HepG2 (cell line): ENCODE measurements at regions not wholly inside any gene's neighbourhood (a gene's known extent, or its start where the extent isn't known, plus 50 kb on each side); places are given as distances from the start of the nearest gene placed in this dataset.

Experiments used
- ATAC-seq: fragments of 200-7000 bp; cut with Tn5 transposase; 3 replicates; pipeline ENCODE4 v1.9.1; 2020; ENCODE audit warnings: mild to moderate bottlenecking, moderate library complexity
- BruUV-seq: library from RNA; stranded (reverse); fragments of 400-500 nt; replicated peaks from 2 replicates; lab custom pipeline; 2021; lab: Mats Ljungman, UMichigan
- CTCF ChIA-PET: fragments of 300-600 bp; formaldehyde crosslinking; extraction: SDS; loops from one replicate; lab custom pipeline; 2021; ENCODE audit warnings: low total read pairs, inconsistent platforms, low intra/inter-chr PET ratio; lab: Yijun Ruan, JAX
- POLR2A ChIA-PET: fragments of 350-600 bp; sonication (Branson Sonifier 250); formaldehyde crosslinking; loops from one replicate; lab custom pipeline; 2020; ENCODE audit warnings: antibody characterized with exemption, inconsistent platforms; lab: Yijun Ruan, JAX
- DNase-seq: peaks from one replicate; pipeline ENCODE4 v3.0.0-alpha.2; 2015; ENCODE audit warnings: low spot score
- FAIRE-seq: peaks from 3 replicates; lab custom pipeline; 2011; peaks lifted over from hg19 to GRCh38; lab: Jason Lieb, UNC
- H2AFZ ChIP-seq: one replicate; pipeline ENCODE4 v1.6.1; 2011; ENCODE audit warnings: low read length, inconsistent platforms
- H3K27ac ChIP-seq: fragments of 300-600 bp; 3 replicates; pipeline ENCODE4 v1.8.0; 2011; ENCODE audit warnings: mixed run types, mild to moderate bottlenecking, mixed read lengths, low read length, inconsistent platforms; ENCODE audit not compliant: insufficient read depth; ENCODE audit errors: extremely low read length
- H3K27me3 ChIP-seq, 2 experiments: fragments of 200-600 bp in 1 of 2; 2 replicates in 1 of 2; 3 replicates in 1 of 2; pipeline versions ENCODE4 v1.6.0 to v1.8.0; 2011; ENCODE audit warnings: low read length in 2 of 2, mild to moderate bottlenecking in 2 of 2, moderate library complexity in 2 of 2, inconsistent platforms in 1 of 2; ENCODE audit not compliant: insufficient read depth in 2 of 2, control insufficient read depth in 1 of 2
- H3K36me3 ChIP-seq, 2 experiments: fragments of 200-600 bp in 1 of 2; replicated peaks in 1 of 2; 2 replicates in 1 of 2; 3 replicates in 1 of 2; pipeline versions ENCODE4 v1.5.1 to v1.8.0; 2011; ENCODE audit warnings: low read length in 2 of 2, inconsistent platforms in 1 of 2; ENCODE audit not compliant: insufficient read depth in 2 of 2, control insufficient read depth in 1 of 2
- H3K4me1 ChIP-seq: 2 replicates; pipeline ENCODE4 v1.5.1; 2012; ENCODE audit warnings: low read length, inconsistent platforms; ENCODE audit not compliant: insufficient read depth
- H3K4me2 ChIP-seq: 2 replicates; pipeline ENCODE4 v1.6.0; 2011; ENCODE audit warnings: low read depth, low read length, inconsistent platforms
- H3K4me3 ChIP-seq, 3 experiments: fragments of 200-600 bp in 1 of 3; sonication (generic), shearing (Covaris generic) in 1 of 3; replicated peaks in 1 of 3; 2 replicates each; pipeline ENCODE4 v1.5.1; 2011 to 2016; ENCODE audit warnings: low read length in 3 of 3, inconsistent platforms in 2 of 3, low read depth in 2 of 3, mild to moderate bottlenecking in 2 of 3, control low read depth in 1 of 3, mixed read lengths in 1 of 3; ENCODE audit not compliant: insufficient read depth in 1 of 3
- H3K79me2 ChIP-seq: one replicate; pipeline ENCODE4 v1.6.1; 2011; ENCODE audit warnings: low read length, inconsistent platforms; ENCODE audit not compliant: insufficient read depth
- H3K9ac ChIP-seq: 2 replicates; pipeline ENCODE4 v1.6.0; 2011; ENCODE audit warnings: mild to moderate bottlenecking, low read depth, low read length, inconsistent platforms; ENCODE audit not compliant: insufficient read depth
- H3K9me3 ChIP-seq: 2 replicates; pipeline ENCODE4 v1.5.1; 2012; ENCODE audit warnings: mild to moderate bottlenecking, low read length
- H4K20me1 ChIP-seq: 2 replicates; pipeline ENCODE4 v1.6.0; 2011; ENCODE audit warnings: inconsistent platforms, mild to moderate bottlenecking, low read length, moderate library complexity; ENCODE audit not compliant: insufficient read depth
- ARNT ChIP-seq: fragments of 450-650 bp; IDR thresholded peaks from 2 replicates; pipeline ENCODE4 v1.6.1; 2017
- CBX2 ChIP-seq, 2 experiments: fragments of 200-600 bp in 1 of 2; sonication (generic); formaldehyde crosslinking in 1 of 2; IDR thresholded peaks; 2 replicates each; pipeline versions ENCODE4 v1.7.0 to v1.8.1; 2018 to 2022; ENCODE audit warnings: low read depth in 2 of 2, low read length in 1 of 2, mild to moderate bottlenecking in 1 of 2, missing genetic modification reagents in 1 of 2
- GATA4 ChIP-seq: sonication (generic); IDR thresholded peaks from 2 replicates; pipeline ENCODE4 v1.6.1; 2016; ENCODE audit warnings: antibody characterized with exemption, low read depth, borderline replicate concordance
- HOXD1 ChIP-seq: sonication (generic); formaldehyde crosslinking; IDR thresholded peaks from 2 replicates; pipeline ENCODE4 v1.5.0; 2020; ENCODE audit warnings: missing genetic modification reagents
- KLF15 ChIP-seq: sonication (generic); formaldehyde crosslinking; IDR thresholded peaks from 2 replicates; pipeline ENCODE4 v1.8.1; 2023; ENCODE audit warnings: borderline replicate concordance, mild to moderate bottlenecking, inconsistent platforms, missing genetic modification reagents, mixed read lengths
- MTERF4 ChIP-seq: sonication (generic); formaldehyde crosslinking; IDR thresholded peaks from 2 replicates; pipeline ENCODE4 v1.8.0; 2023; ENCODE audit warnings: mild to moderate bottlenecking, missing genetic modification reagents
- NFKBIZ ChIP-seq: IDR thresholded peaks from 2 replicates; pipeline ENCODE4 v1.6.1; 2018; ENCODE audit warnings: missing genetic modification reagents, missing compliant biosample characterization
- THAP9 ChIP-seq: sonication (generic); formaldehyde crosslinking; IDR thresholded peaks from 2 replicates; pipeline ENCODE4; 2020; ENCODE audit warnings: missing genetic modification reagents, mild to moderate bottlenecking, borderline replicate concordance
- ZKSCAN8 ChIP-seq: IDR thresholded peaks from 2 replicates; pipeline ENCODE4 v1.6.1; 2016; ENCODE audit warnings: borderline replicate concordance, missing genetic modification reagents, missing compliant biosample characterization
- ZNF24 ChIP-seq: fragments of 450-650 bp; IDR thresholded peaks from 2 replicates; pipeline ENCODE4 v1.6.1; 2017; ENCODE audit warnings: antibody characterized with exemption, mild to moderate bottlenecking
- ZNF44 ChIP-seq: sonication (generic); formaldehyde crosslinking; IDR thresholded peaks from 2 replicates; pipeline ENCODE4 v1.5.1; 2020; ENCODE audit warnings: mild to moderate bottlenecking, missing genetic modification reagents
- ZNF441 ChIP-seq: sonication (generic); formaldehyde crosslinking; IDR thresholded peaks from 2 replicates; pipeline ENCODE4 v1.7.0; 2021; ENCODE audit warnings: missing genetic modification reagents, borderline replicate concordance
- ZNF746 ChIP-seq: sonication (generic); formaldehyde crosslinking; IDR thresholded peaks from 2 replicates; pipeline ENCODE4 v1.8.0; 2022; ENCODE audit warnings: mild to moderate bottlenecking, missing genetic modification reagents
- WGBS: methylation state at CpG from one replicate; pipeline ENCODE4 v1.1.6; 2017; ENCODE audit warnings: low lambda C conversion rate; 5-methylcytosine and 5-hydroxymethylcytosine counted together
- in situ Hi-C: cut with HindIII; loops from 2 replicates; pipeline ENCODE4 v1.10.0; 2017; ENCODE audit warnings: low pct_unique_long_range_greater_than_20kb; ENCODE audit not compliant: extremely low pct_ligation_motif_present
- intact Hi-C: fragments of 100-400 bp; cut with micrococcal nuclease; formaldehyde crosslinking; loops from one replicate; pipeline ENCODE4 v1.10.0; 2022; ENCODE audit not compliant: unreplicated experiment
- TF ChIP-seq, protein P1 (sequence below): IDR thresholded peaks from 2 replicates; pipeline ENCODE4 v1.6.1; 2016; ENCODE audit warnings: low read depth, borderline replicate concordance
- TF ChIP-seq, protein P2 (sequence below): sonication (generic); formaldehyde crosslinking; IDR thresholded peaks from 2 replicates; pipeline ENCODE4 v1.4.0; 2020; ENCODE audit warnings: missing genetic modification reagents

GRCh38 chr2:133737242-133737993 is 169.2 kb upstream of the NCKAP5 start:
- Histone ChIP-seq H3K4me1 (no peaks in the 10 kb centered on the region), H3K9ac (no peak overlapping the region), H4K20me1 (no peaks in the 10 kb centered on the region), H3K9me3 (0 out of 2 replicates have a peak, but pooled peaks cover 8% of the 10 kb centered on the region), H3K4me2 (no peak overlapping the region), H3K79me2 (no peaks in the 10 kb centered on the region), H3K36me3 (no peaks in the 10 kb centered on the region), H3K27ac (no peak overlapping the region), H3K4me3 (no peak overlapping the region), H2AFZ (no peak overlapping the region), H3K27me3 (no peaks in the 10 kb centered on the region; a peak in 1 of 5 replicates)
- intact Hi-C loops = no loop called here
- in situ Hi-C loops = no loop called here
- DNase-seq = no peak
- WGBS = 11% methylated on average over 2 of the region's 2 CpGs
- FAIRE-seq = no peak
- no peak for ATAC-seq
- ChIA-PET CTCF (no interaction called here), POLR2A (no interaction called here)
- no TSS peak for BruUV-seq
- TF ChIP-seq MTERF4 (CRISPR knock-in tag) (no peak), THAP9 (CRISPR knock-in tag) (no peak), HOXD1 (CRISPR knock-in tag) (no peak), KLF15 (CRISPR knock-in tag) (no peak), ZNF441 (CRISPR knock-in tag) (no peak), CBX2 (IDR thresholded peaks at IDR 0.05; ENCODE audit: low read depth, low read length) (no peak), CBX2 (CRISPR knock-in tag; IDR thresholded peaks at IDR 0.05; ENCODE audit: low read depth) (no peak), ZKSCAN8 (no peak), GATA4 (no peak), ZNF746 (CRISPR knock-in tag) (no peak), ZNF44 (CRISPR knock-in tag) (no peak), ZNF24 (no peak), ARNT (no peak), NFKBIZ (no peak)
- TF ChIP-seq, protein P1, sequence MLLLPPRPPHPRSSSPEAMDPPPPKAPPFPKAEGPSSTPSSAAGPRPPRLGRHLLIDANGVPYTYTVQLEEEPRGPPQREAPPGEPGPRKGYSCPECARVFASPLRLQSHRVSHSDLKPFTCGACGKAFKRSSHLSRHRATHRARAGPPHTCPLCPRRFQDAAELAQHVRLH (CRISPR knock-in tag) = no peak
- TF ChIP-seq, protein P2, sequence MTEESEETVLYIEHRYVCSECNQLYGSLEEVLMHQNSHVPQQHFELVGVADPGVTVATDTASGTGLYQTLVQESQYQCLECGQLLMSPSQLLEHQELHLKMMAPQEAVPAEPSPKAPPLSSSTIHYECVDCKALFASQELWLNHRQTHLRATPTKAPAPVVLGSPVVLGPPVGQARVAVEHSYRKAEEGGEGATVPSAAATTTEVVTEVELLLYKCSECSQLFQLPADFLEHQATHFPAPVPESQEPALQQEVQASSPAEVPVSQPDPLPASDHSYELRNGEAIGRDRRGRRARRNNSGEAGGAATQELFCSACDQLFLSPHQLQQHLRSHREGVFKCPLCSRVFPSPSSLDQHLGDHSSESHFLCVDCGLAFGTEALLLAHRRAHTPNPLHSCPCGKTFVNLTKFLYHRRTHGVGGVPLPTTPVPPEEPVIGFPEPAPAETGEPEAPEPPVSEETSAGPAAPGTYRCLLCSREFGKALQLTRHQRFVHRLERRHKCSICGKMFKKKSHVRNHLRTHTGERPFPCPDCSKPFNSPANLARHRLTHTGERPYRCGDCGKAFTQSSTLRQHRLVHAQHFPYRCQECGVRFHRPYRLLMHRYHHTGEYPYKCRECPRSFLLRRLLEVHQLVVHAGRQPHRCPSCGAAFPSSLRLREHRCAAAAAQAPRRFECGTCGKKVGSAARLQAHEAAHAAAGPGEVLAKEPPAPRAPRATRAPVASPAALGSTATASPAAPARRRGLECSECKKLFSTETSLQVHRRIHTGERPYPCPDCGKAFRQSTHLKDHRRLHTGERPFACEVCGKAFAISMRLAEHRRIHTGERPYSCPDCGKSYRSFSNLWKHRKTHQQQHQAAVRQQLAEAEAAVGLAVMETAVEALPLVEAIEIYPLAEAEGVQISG (CRISPR knock-in tag) = no peak
